ENCODE measurements at regions not wholly inside any gene's neighbourhood (a gene's known extent, or its start where the extent isn't known, plus 50 kb on each side); places are given as distances from the start of the nearest gene placed in this dataset.

- ChIA-PET CTCF (no interaction called here), POLR2A (no interaction called here)
- no peak for DNase-seq (ENCODE audit: low read depth, low spot score)
- no peak overlapping the region for H3K4me3 ChIP-seq (ENCODE audit: low read depth, low read length)
- TF ChIP-seq CTCF (IDR thresholded peaks at IDR 0.05; ENCODE audit: insufficient read depth, low read length, missing control alignments), result no peak
Observed at GRCh38 chr9:107606149-107606790, 116.7 kb upstream of the KLF4 start.

GRCh38 chr9:107605041-107605440 is 115.5 kb upstream of the KLF4 start:
- ChIA-PET CTCF (no interaction called here), POLR2A (no interaction called here)
- H3K4me3 ChIP-seq (ENCODE audit: low read depth, low read length), result no peak overlapping the region
- TF ChIP-seq CTCF (IDR thresholded peaks at IDR 0.05; ENCODE audit: insufficient read depth, low read length, missing control alignments), result no peak
- no peak for DNase-seq (ENCODE audit: low read depth, low spot score)

- DNase-seq (ENCODE audit: low read depth, low spot score), result no peak
- CTCF ChIA-PET, result interaction anchor here (0.7 kb wide), 1 partner anchor 28 kb away, joined by 3 read pairs; no protein-coding TSS in a partner anchor
- no peak for TF ChIP-seq CTCF (IDR thresholded peaks at IDR 0.05; ENCODE audit: insufficient read depth, low read length, missing control alignments)
- no peak overlapping the region for H3K4me3 ChIP-seq (ENCODE audit: low read depth, low read length)
- POLR2A ChIA-PET, result no interaction called here
Observed at GRCh38 chr9:107603281-107603680, 113.7 kb upstream of the KLF4 start.

GRCh38 chr9:107600060-107600573 is 110.5 kb upstream of the KLF4 start:
- DNase-seq (ENCODE audit: low read depth, low spot score), result no peak
- CTCF ChIA-PET, result no interaction called here

GRCh38 chr9:107597743-107598217 is 108.2 kb upstream of the KLF4 start:
- H3K4me3 ChIP-seq (ENCODE audit: low read depth, low read length), result no peak overlapping the region
- POLR2A ChIA-PET, result no interaction called here
- CTCF ChIA-PET, result no interaction called here
- TF ChIP-seq CTCF (IDR thresholded peaks at IDR 0.05; ENCODE audit: insufficient read depth, low read length, missing control alignments), result no peak
- DNase-seq (ENCODE audit: low read depth, low spot score), result no peak

More at GRCh38 chr9:107600060-107600573, 110.5 kb upstream of the KLF4 start:
- POLR2A ChIA-PET, result no interaction called here
- no peak for TF ChIP-seq CTCF (IDR thresholded peaks at IDR 0.05; ENCODE audit: insufficient read depth, low read length, missing control alignments)
- H3K4me3 ChIP-seq (ENCODE audit: low read depth, low read length), result no peak overlapping the region

GRCh38 chr9:107594908-107595530 is 105.5 kb upstream of the KLF4 start:
- CTCF ChIA-PET, result interaction anchor here (0.6 kb wide), 1 partner anchor 327 kb away, joined by 3 read pairs; no protein-coding TSS in a partner anchor
- no peak for TF ChIP-seq CTCF (IDR thresholded peaks at IDR 0.05; ENCODE audit: insufficient read depth, low read length, missing control alignments)
- H3K4me3 ChIP-seq (ENCODE audit: low read depth, low read length), result no peak overlapping the region
- POLR2A ChIA-PET, result no interaction called here
- DNase-seq (ENCODE audit: low read depth, low spot score), result no peak
